Small intestine (tissue), 7 donors: ENCODE measurements at regions not wholly inside any gene's neighbourhood (a gene's known extent, or its start where the extent isn't known, plus 50 kb on each side); places are given as distances from the start of the nearest gene placed in this dataset.
A peak's percentile ranks its signal among the peaks of the same experiment; 100 is the strongest.

Source experiments
- DNase-seq, 2 donors: peaks; one replicate each; pipeline versions ENCODE4 v3.0.0 to v3.0.0-alpha.2; 2013
- FAIRE-seq: peaks from 2 replicates; lab custom pipeline; 2012; peaks lifted over from hg19 to GRCh38; lab: Jason Lieb, UNC
- H3K27ac ChIP-seq, 3 donors: one replicate each; pipeline ENCODE4 v1.5.1; 2013; ENCODE audit warnings: low read length in 2 of 3, mild to moderate bottlenecking in 2 of 3, control low read depth in 1 of 3, inconsistent platforms in 1 of 3, low read depth in 1 of 3, moderate library complexity in 1 of 3
- H3K27me3 ChIP-seq, 3 donors: one replicate each; pipeline ENCODE4 v1.6.1; 2013; ENCODE audit warnings: low read length in 3 of 3, inconsistent platforms in 1 of 3; ENCODE audit not compliant: control insufficient read depth in 3 of 3, insufficient read depth in 3 of 3
- H3K36me3 ChIP-seq, 3 donors: one replicate each; pipeline ENCODE4 v1.6.1; 2013; ENCODE audit warnings: low read length in 3 of 3, inconsistent platforms in 1 of 3, low read depth in 1 of 3, mild to moderate bottlenecking in 1 of 3, moderate library complexity in 1 of 3; ENCODE audit not compliant: control insufficient read depth in 3 of 3, insufficient read depth in 2 of 3
- H3K4me1 ChIP-seq, 3 donors: one replicate each; pipeline ENCODE4 v1.6.1; 2013; ENCODE audit warnings: low read length in 2 of 3, inconsistent platforms in 1 of 3, low read depth in 1 of 3, mild to moderate bottlenecking in 1 of 3, moderate library complexity in 1 of 3; ENCODE audit not compliant: control insufficient read depth in 3 of 3, insufficient read depth in 2 of 3
- H3K4me3 ChIP-seq, 3 donors: one replicate each; pipeline ENCODE4 v1.5.1; 2013; ENCODE audit warnings: low read length in 3 of 3, control low read depth in 1 of 3, inconsistent platforms in 1 of 3, low read depth in 1 of 3, mild to moderate bottlenecking in 1 of 3, moderate library complexity in 1 of 3
- H3K9me3 ChIP-seq, 2 donors: one replicate each; pipeline ENCODE4 v1.6.1; 2013; ENCODE audit warnings: low read depth in 1 of 2, low read length in 1 of 2; ENCODE audit not compliant: control insufficient read depth in 2 of 2, insufficient read depth in 1 of 2
- WGBS, 3 donors: extraction: QIAGEN DNeasy Blood & Tissue Kit; methylation state at CpG; one replicate each; pipeline ENCODE4 v1.1.7; 2013; 5-methylcytosine and 5-hydroxymethylcytosine counted together
- donor health status: healthy with polysubstance abuse.
- donor health status: control.
- donor health status: control.
- donor health status: Bipolar disorder and iron deficiency.
- donor health status: healthy.

- Histone ChIP-seq H3K36me3 (no peaks in the 10 kb centered on the region), H3K27ac (no peak overlapping the region), H3K27me3 (peaks cover 0 to 1% (median 0%) of the 10 kb centered on the region in 3 donors), H3K9me3 (no peaks in the 10 kb centered on the region), H3K4me3 (no peak overlapping the region), H3K4me1 (no peaks in the 10 kb centered on the region)
- FAIRE-seq (no peak), DNase-seq (no peak)
Measured at GRCh38 chr3:16820485-16820884, 64.3 kb upstream of the PLCL2 start.

DNA sequence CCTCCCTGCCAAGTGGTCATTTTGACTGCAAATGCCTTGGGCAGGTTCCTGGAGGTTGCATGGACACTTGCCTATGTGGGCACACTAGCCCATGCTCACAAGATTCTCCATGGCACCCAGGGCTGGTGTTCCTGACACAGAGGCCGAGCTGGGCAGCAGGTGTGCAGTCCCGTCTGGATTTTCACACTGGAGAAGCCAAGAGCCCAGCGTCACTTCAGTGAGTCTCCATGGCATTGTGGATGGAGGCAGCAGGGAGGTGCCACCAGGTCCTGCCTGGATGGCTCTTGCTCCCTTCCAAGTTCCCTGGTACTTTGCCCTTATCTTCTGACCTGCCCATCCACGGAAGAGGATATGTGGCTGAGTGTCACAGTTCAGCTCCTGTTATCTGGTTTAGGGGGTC lies 63.7 kb upstream of the PLCL2 start:
- no peak overlapping the region for H3K4me3 ChIP-seq
- no peak for FAIRE-seq
- DNase-seq, result no peak
- no peaks in the 10 kb centered on the region for H3K36me3 ChIP-seq
- H3K9me3 ChIP-seq, result no peaks in the 10 kb centered on the region
- no peaks in the 10 kb centered on the region for H3K4me1 ChIP-seq
- H3K27me3 ChIP-seq, result peaks cover 0 to 1% (median 0%) of the 10 kb centered on the region in 3 donors
- 64 to 74% (median 67%) methylated on average over 4 of the region's 4 CpGs for WGBS, 3 donors
- H3K27ac ChIP-seq, result no peak overlapping the region

GRCh38 chr3:16824081-16824696 lies 60.6 kb upstream of the PLCL2 start:
- no peak for FAIRE-seq
- peaks cover 0 to 1% (median 0%) of the 10 kb centered on the region in 3 donors for H3K27me3 ChIP-seq

DNA sequence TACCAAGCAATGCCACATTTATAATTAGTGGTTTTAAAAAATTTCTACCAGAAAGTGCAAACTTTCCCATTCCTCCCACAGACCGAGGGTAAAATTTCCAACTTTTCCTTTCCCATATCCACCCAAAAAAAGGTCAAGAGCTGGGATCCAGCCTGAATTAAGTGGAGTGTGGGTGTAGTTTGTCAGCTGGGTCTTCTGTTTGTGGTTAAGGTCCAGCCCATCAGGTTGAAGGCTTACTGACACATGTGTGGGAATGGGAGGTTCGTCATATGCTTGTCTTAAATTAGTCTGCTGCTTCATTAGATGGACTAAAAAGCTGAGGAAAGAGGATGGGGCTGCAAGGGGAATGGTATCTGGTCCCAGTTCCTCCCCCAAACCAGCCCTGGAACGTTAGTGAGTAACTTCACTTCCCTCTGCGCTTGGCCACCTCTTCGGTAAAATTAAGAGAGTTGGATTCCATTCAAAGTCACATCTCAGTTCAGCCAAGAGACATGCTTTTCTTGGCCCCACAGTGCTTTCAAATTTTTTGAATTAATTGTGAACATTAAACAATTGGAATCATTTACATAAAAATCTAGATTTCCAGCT lies 59.0 kb upstream of the PLCL2 start:
- FAIRE-seq, result no peak
- 74 to 86% (median 86%) methylated on average over 5 of the region's 5 CpGs for WGBS, 3 donors
- H3K36me3 ChIP-seq, result no peaks in the 10 kb centered on the region

More at GRCh38 chr3:16824081-16824696, 60.6 kb upstream of the PLCL2 start:
- H3K9me3 ChIP-seq, result no peaks in the 10 kb centered on the region
- H3K36me3 ChIP-seq, result no peaks in the 10 kb centered on the region
- H3K4me3 ChIP-seq, result no peak overlapping the region
- no peaks in the 10 kb centered on the region for H3K4me1 ChIP-seq
- DNase-seq, result no peak
- H3K27ac ChIP-seq, result no peak overlapping the region
- WGBS, 3 donors, result 68 to 76% (median 70%) methylated on average over 5 of the region's 5 CpGs

GRCh38 chr3:16828815-16829214 lies 55.9 kb upstream of the PLCL2 start:
- no peak for FAIRE-seq
- Histone ChIP-seq H3K36me3 (no peaks in the 10 kb centered on the region), H3K4me1 (no peaks in the 10 kb centered on the region), H3K4me3 (no peak overlapping the region), H3K27ac (no peak overlapping the region), H3K9me3 (no peaks in the 10 kb centered on the region), H3K27me3 (no peaks in the 10 kb centered on the region)
- DNase-seq, result peak; percentile 60 to 65
- WGBS, 3 donors, result 32 to 44% (median 41%) methylated on average over 3 of the region's 3 CpGs

More for the DNA sequence above, 59.0 kb upstream of the PLCL2 start:
- no peak for DNase-seq
- Histone ChIP-seq H3K27me3 (peaks cover 0 to 1% (median 0%) of the 10 kb centered on the region in 3 donors), H3K4me3 (no peak overlapping the region), H3K9me3 (no peaks in the 10 kb centered on the region), H3K4me1 (no peaks in the 10 kb centered on the region), H3K27ac (no peak overlapping the region)

DNA sequence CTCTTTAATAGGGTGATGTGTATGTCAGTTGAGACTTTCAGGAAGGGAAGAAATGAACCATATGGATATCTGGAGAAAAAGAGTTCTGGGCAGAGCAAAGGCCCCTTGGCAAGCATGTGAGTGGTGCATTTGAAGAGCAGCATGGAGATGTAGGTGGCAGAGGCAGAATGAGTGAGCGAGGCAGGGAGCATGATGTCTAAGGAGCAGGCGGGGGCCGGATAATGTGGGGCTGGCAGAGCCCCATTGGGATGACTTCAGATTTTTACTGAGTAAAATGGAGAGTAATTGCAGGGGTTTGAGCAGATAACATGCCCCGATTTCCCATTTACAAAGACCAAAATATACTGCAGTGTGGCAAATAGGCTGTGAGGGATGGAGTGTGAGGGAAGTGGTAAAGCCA lies 52.9 kb upstream of the PLCL2 start:
- no peaks in the 10 kb centered on the region for H3K4me1 ChIP-seq
- H3K27ac ChIP-seq, result no peak overlapping the region
- DNase-seq, result no peak
- H3K9me3 ChIP-seq, result no peaks in the 10 kb centered on the region
- 90 to 98% (median 92%) methylated on average over 4 of the region's 4 CpGs for WGBS, 3 donors
- no peaks in the 10 kb centered on the region for H3K27me3 ChIP-seq
- no peaks in the 10 kb centered on the region for H3K36me3 ChIP-seq
- H3K4me3 ChIP-seq, result no peak overlapping the region
- FAIRE-seq, result no peak

GRCh38 chr3:16834214-16834613 lies 50.5 kb upstream of the PLCL2 start:
- FAIRE-seq, result no peak
- Histone ChIP-seq H3K9me3 (no peaks in the 10 kb centered on the region), H3K27ac (no peak overlapping the region), H3K4me1 (peaks cover 0 to 7% (median 0%) of the 10 kb centered on the region in 3 donors), H3K27me3 (no peaks in the 10 kb centered on the region), H3K4me3 (no peak overlapping the region), H3K36me3 (no peaks in the 10 kb centered on the region)
- DNase-seq, result no peak
- WGBS, 3 donors, result 90 to 93% (median 90%) methylated on average over 4 of the region's 4 CpGs

- H3K36me3 ChIP-seq, result no peaks in the 10 kb centered on the region
- H3K4me1 ChIP-seq, result peaks cover 0 to 7% (median 0%) of the 10 kb centered on the region in 3 donors
- no peaks in the 10 kb centered on the region for H3K9me3 ChIP-seq
- H3K4me3 ChIP-seq, result no peak overlapping the region
- WGBS, 3 donors, result 87 to 94% (median 93%) methylated on average over 2 of the region's 2 CpGs
- no peak overlapping the region for H3K27ac ChIP-seq
- DNase-seq (no peak), FAIRE-seq (no peak)
- no peaks in the 10 kb centered on the region for H3K27me3 ChIP-seq
Measured at GRCh38 chr3:16834753-16835152, 50.0 kb upstream of the PLCL2 start.
